Dendritic cell treated with granulocyte-macrophage colony-stimulating factor and Interleukin-4, amounts not matched to agents 40 ng/mL and 50 ng/mL, for 4 days (primary cell): ENCODE measurements at regions not wholly inside any gene's neighbourhood (a gene's known extent, or its start where the extent isn't known, plus 50 kb on each side); places are given as distances from the start of the nearest gene placed in this dataset.

Source experiments
- H3K27ac Mint-ChIP-seq: one replicate; pipeline ENCODE4 v1.8.0; 2022; ENCODE audit warnings: mild to moderate bottlenecking, mixed read lengths
- H3K27me3 Mint-ChIP-seq: one replicate; pipeline ENCODE4 v1.8.0; 2022; ENCODE audit warnings: mild to moderate bottlenecking, mixed read lengths
- H3K36me3 Mint-ChIP-seq: one replicate; pipeline ENCODE4 v1.8.0; 2022; ENCODE audit warnings: low read depth, mixed read lengths
- H3K4me1 Mint-ChIP-seq: one replicate; pipeline ENCODE4 v1.8.0; 2022; ENCODE audit warnings: low read depth, mixed read lengths
- H3K4me3 Mint-ChIP-seq: one replicate; pipeline ENCODE4 v1.8.0; 2022; ENCODE audit warnings: mild to moderate bottlenecking, moderate library complexity, mixed read lengths
- H3K9me3 Mint-ChIP-seq: one replicate; pipeline ENCODE4 v1.8.0; 2022; ENCODE audit warnings: mixed read lengths
- intact Hi-C: fragments of 100-400 bp; cut with micrococcal nuclease; formaldehyde crosslinking; loops from one replicate; pipeline ENCODE4 v1.15.0; 2022

- no peaks in the 10 kb centered on the region for H3K36me3 Mint-ChIP-seq
- H3K9me3 Mint-ChIP-seq: no peaks in the 10 kb centered on the region
- no peaks in the 10 kb centered on the region for H3K27me3 Mint-ChIP-seq
- H3K4me1 Mint-ChIP-seq: no peaks in the 10 kb centered on the region
- no peak overlapping the region for H3K4me3 Mint-ChIP-seq
- H3K27ac Mint-ChIP-seq: no peak overlapping the region
- intact Hi-C loops: no loop called here
Measured at GRCh38 chr11:91239359-91239758, 985.3 kb upstream of the FAT3 start.

- no peaks in the 10 kb centered on the region for H3K36me3 Mint-ChIP-seq
- intact Hi-C loops: no loop called here
- no peak overlapping the region for H3K27ac Mint-ChIP-seq
- H3K27me3 Mint-ChIP-seq: no peaks in the 10 kb centered on the region
- no peaks in the 10 kb centered on the region for H3K9me3 Mint-ChIP-seq
- H3K4me1 Mint-ChIP-seq: no peaks in the 10 kb centered on the region
- H3K4me3 Mint-ChIP-seq: no peak overlapping the region
Measured at GRCh38 chr11:91231226-91231625, 993.4 kb upstream of the FAT3 start.

- intact Hi-C loops: no loop called here
- no peaks in the 10 kb centered on the region for H3K27me3 Mint-ChIP-seq
- no peaks in the 10 kb centered on the region for H3K9me3 Mint-ChIP-seq
- H3K27ac Mint-ChIP-seq: no peak overlapping the region
- no peaks in the 10 kb centered on the region for H3K4me1 Mint-ChIP-seq
- no peak overlapping the region for H3K4me3 Mint-ChIP-seq
- no peaks in the 10 kb centered on the region for H3K36me3 Mint-ChIP-seq
Measured at GRCh38 chr11:91230647-91231046, 994.0 kb upstream of the FAT3 start.

GRCh38 chr11:91222830-91223229, 1000.0 kb upstream of the CHORDC1 start:
- H3K9me3 Mint-ChIP-seq: no peaks in the 10 kb centered on the region
- no peaks in the 10 kb centered on the region for H3K4me1 Mint-ChIP-seq
- H3K4me3 Mint-ChIP-seq: no peak overlapping the region
- H3K27me3 Mint-ChIP-seq: no peaks in the 10 kb centered on the region
- no peaks in the 10 kb centered on the region for H3K36me3 Mint-ChIP-seq
- H3K27ac Mint-ChIP-seq: no peak overlapping the region
- intact Hi-C loops: no loop called here

GRCh38 chr11:91220476-91221202, 997.8 kb upstream of the CHORDC1 start:
- intact Hi-C loops: no loop called here
- H3K4me3 Mint-ChIP-seq: no peak overlapping the region
- no peaks in the 10 kb centered on the region for H3K27me3 Mint-ChIP-seq
- no peak overlapping the region for H3K27ac Mint-ChIP-seq
- H3K9me3 Mint-ChIP-seq: no peaks in the 10 kb centered on the region
- H3K36me3 Mint-ChIP-seq: no peaks in the 10 kb centered on the region
- H3K4me1 Mint-ChIP-seq: no peaks in the 10 kb centered on the region

GRCh38 chr11:91219535-91219934, 996.7 kb upstream of the CHORDC1 start:
- no peaks in the 10 kb centered on the region for H3K9me3 Mint-ChIP-seq
- intact Hi-C loops: no loop called here
- no peaks in the 10 kb centered on the region for H3K27me3 Mint-ChIP-seq
- H3K36me3 Mint-ChIP-seq: no peaks in the 10 kb centered on the region
- H3K4me3 Mint-ChIP-seq: no peak overlapping the region
- no peaks in the 10 kb centered on the region for H3K4me1 Mint-ChIP-seq
- H3K27ac Mint-ChIP-seq: no peak overlapping the region

GRCh38 chr11:91209751-91210150, 986.9 kb upstream of the CHORDC1 start:
- H3K27me3 Mint-ChIP-seq: no peaks in the 10 kb centered on the region
- H3K4me1 Mint-ChIP-seq: no peaks in the 10 kb centered on the region
- intact Hi-C loops: no loop called here
- no peak overlapping the region for H3K4me3 Mint-ChIP-seq
- no peaks in the 10 kb centered on the region for H3K36me3 Mint-ChIP-seq
- no peaks in the 10 kb centered on the region for H3K9me3 Mint-ChIP-seq
- H3K27ac Mint-ChIP-seq: no peak overlapping the region

- H3K27me3 Mint-ChIP-seq: no peaks in the 10 kb centered on the region
- no peaks in the 10 kb centered on the region for H3K36me3 Mint-ChIP-seq
- intact Hi-C loops: no loop called here
- no peaks in the 10 kb centered on the region for H3K4me1 Mint-ChIP-seq
- H3K27ac Mint-ChIP-seq: no peak overlapping the region
- no peak overlapping the region for H3K4me3 Mint-ChIP-seq
- H3K9me3 Mint-ChIP-seq: no peaks in the 10 kb centered on the region
Measured at GRCh38 chr11:91209306-91209705, 986.5 kb upstream of the CHORDC1 start.

- H3K36me3 Mint-ChIP-seq: no peaks in the 10 kb centered on the region
- no peak overlapping the region for H3K4me3 Mint-ChIP-seq
- H3K27me3 Mint-ChIP-seq: no peaks in the 10 kb centered on the region
Measured at GRCh38 chr11:91199866-91200265, 977.0 kb upstream of the CHORDC1 start.

GRCh38 chr11:91194546-91194945, 971.7 kb upstream of the CHORDC1 start:
- Mint-ChIP-seq H3K36me3 (no peaks in the 10 kb centered on the region), H3K9me3 (no peaks in the 10 kb centered on the region), H3K27ac (no peak overlapping the region), H3K4me1 (no peaks in the 10 kb centered on the region), H3K4me3 (no peak overlapping the region), H3K27me3 (no peaks in the 10 kb centered on the region)
- intact Hi-C loops: no loop called here

More at GRCh38 chr11:91199866-91200265, 977.0 kb upstream of the CHORDC1 start:
- no peaks in the 10 kb centered on the region for H3K9me3 Mint-ChIP-seq
- no peak overlapping the region for H3K27ac Mint-ChIP-seq
- intact Hi-C loops: no loop called here
- no peaks in the 10 kb centered on the region for H3K4me1 Mint-ChIP-seq

GRCh38 chr11:91188484-91188883, 965.6 kb upstream of the CHORDC1 start:
- Mint-ChIP-seq H3K9me3 (peaks cover 7% of the 10 kb centered on the region), H3K4me1 (no peaks in the 10 kb centered on the region), H3K4me3 (no peak overlapping the region), H3K27ac (no peak overlapping the region), H3K36me3 (no peaks in the 10 kb centered on the region), H3K27me3 (no peaks in the 10 kb centered on the region)
- intact Hi-C loops: no loop called here

GRCh38 chr11:91187314-91187713, 964.5 kb upstream of the CHORDC1 start:
- intact Hi-C loops: no loop called here

GRCh38 chr11:91178366-91178765, 955.5 kb upstream of the CHORDC1 start:
- Mint-ChIP-seq H3K9me3 (peaks cover 23% of the 10 kb centered on the region), H3K27ac (no peak overlapping the region), H3K4me3 (no peak overlapping the region), H3K27me3 (no peaks in the 10 kb centered on the region), H3K36me3 (no peaks in the 10 kb centered on the region), H3K4me1 (no peaks in the 10 kb centered on the region)
- intact Hi-C loops: no loop called here

More at GRCh38 chr11:91187314-91187713, 964.5 kb upstream of the CHORDC1 start:
- Mint-ChIP-seq H3K27me3 (no peaks in the 10 kb centered on the region), H3K36me3 (no peaks in the 10 kb centered on the region), H3K4me3 (no peak overlapping the region), H3K4me1 (no peaks in the 10 kb centered on the region), H3K9me3 (peaks cover 19% of the 10 kb centered on the region), H3K27ac (no peak overlapping the region)

- Mint-ChIP-seq H3K36me3 (no peaks in the 10 kb centered on the region), H3K4me1 (no peaks in the 10 kb centered on the region), H3K27ac (no peak overlapping the region), H3K4me3 (no peak overlapping the region), H3K27me3 (no peaks in the 10 kb centered on the region), H3K9me3 (peaks cover 8% of the 10 kb centered on the region)
- intact Hi-C loops: no loop called here
Measured at GRCh38 chr11:91174734-91175133, 951.9 kb upstream of the CHORDC1 start.

GRCh38 chr11:91174193-91174592, 951.3 kb upstream of the CHORDC1 start:
- no peaks in the 10 kb centered on the region for H3K27me3 Mint-ChIP-seq
- H3K9me3 Mint-ChIP-seq: peaks cover 9% of the 10 kb centered on the region
- H3K27ac Mint-ChIP-seq: no peak overlapping the region
- intact Hi-C loops: no loop called here
- H3K36me3 Mint-ChIP-seq: no peaks in the 10 kb centered on the region
- no peak overlapping the region for H3K4me3 Mint-ChIP-seq
- H3K4me1 Mint-ChIP-seq: no peaks in the 10 kb centered on the region
